ENCODE measurements at regions not wholly inside any gene's neighbourhood (a gene's known extent, or its start where the extent isn't known, plus 50 kb on each side); places are given as distances from the start of the nearest gene placed in this dataset.

GRCh38 chrX:43176686-43177085 lies 398.7 kb upstream of the PPP1R2C start:
- TF ChIP-seq, protein P1, sequence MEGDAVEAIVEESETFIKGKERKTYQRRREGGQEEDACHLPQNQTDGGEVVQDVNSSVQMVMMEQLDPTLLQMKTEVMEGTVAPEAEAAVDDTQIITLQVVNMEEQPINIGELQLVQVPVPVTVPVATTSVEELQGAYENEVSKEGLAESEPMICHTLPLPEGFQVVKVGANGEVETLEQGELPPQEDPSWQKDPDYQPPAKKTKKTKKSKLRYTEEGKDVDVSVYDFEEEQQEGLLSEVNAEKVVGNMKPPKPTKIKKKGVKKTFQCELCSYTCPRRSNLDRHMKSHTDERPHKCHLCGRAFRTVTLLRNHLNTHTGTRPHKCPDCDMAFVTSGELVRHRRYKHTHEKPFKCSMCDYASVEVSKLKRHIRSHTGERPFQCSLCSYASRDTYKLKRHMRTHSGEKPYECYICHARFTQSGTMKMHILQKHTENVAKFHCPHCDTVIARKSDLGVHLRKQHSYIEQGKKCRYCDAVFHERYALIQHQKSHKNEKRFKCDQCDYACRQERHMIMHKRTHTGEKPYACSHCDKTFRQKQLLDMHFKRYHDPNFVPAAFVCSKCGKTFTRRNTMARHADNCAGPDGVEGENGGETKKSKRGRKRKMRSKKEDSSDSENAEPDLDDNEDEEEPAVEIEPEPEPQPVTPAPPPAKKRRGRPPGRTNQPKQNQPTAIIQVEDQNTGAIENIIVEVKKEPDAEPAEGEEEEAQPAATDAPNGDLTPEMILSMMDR (optimal IDR thresholded peaks at IDR 0.05 in 1 of 3, IDR thresholded peaks at IDR 0.05 in 1 of 3, conservative IDR thresholded peaks at IDR 0.05 in 1 of 3; ENCODE audit: extremely low read depth in 1 of 3, insufficient read depth in 2 of 3, low read length in 3 of 3): no peak
- no peak for TF ChIP-seq EZH2 (IDR thresholded peaks at IDR 0.05; ENCODE audit: low read length)
